HCT116 (cell line): ENCODE measurements at regions not wholly inside any gene's neighbourhood (a gene's known extent, or its start where the extent isn't known, plus 50 kb on each side); places are given as distances from the start of the nearest gene placed in this dataset.

Source experiments
- ATAC-seq: fragments of 200-7000 bp; cut with Tn5 transposase; 2 replicates; pipeline ENCODE4 v1.9.1; 2020; ENCODE audit warnings: mild to moderate bottlenecking, moderate library complexity
- BruUV-seq: library from RNA; stranded (reverse); fragments of 400-500 nt; replicated peaks from 2 replicates; lab custom pipeline; 2021; lab: Mats Ljungman, UMichigan
- CTCF ChIA-PET: fragments of 300-600 bp; sonication (Branson Sonifier 250); formaldehyde crosslinking; loops from one replicate; lab custom pipeline; 2021; ENCODE audit warnings: antibody characterized with exemption; lab: Charles Lee
- POLR2A ChIA-PET: fragments of 300-600, 350-600 bp; sonication (Branson Sonifier 250); formaldehyde crosslinking; loops from one replicate; lab custom pipeline; 2021; ENCODE audit warnings: antibody characterized with exemption; lab: Charles Lee
- RAD21 ChIA-PET, 2 experiments: fragments of 300-600 bp; sonication (Branson Sonifier 250); formaldehyde crosslinking; loops; one replicate each; lab custom pipeline; 2023; ENCODE audit warnings: low total read pairs in 2 of 2; ENCODE audit not compliant: uncharacterized antibody in 2 of 2, unreplicated experiment in 2 of 2, low non-redundant PET in 1 of 2; lab: Charles Lee
- DNase-seq: peaks from one replicate; pipeline ENCODE4 v3.0.0-alpha.2; 2010; ENCODE audit warnings: low read depth, low spot score
- H2AFZ ChIP-seq: fragments of 200-600 bp; shearing (Covaris generic), sonication (generic); 2 replicates; pipeline ENCODE4 v1.6.1; 2017; ENCODE audit warnings: low read depth, mixed run types, mixed read lengths, antibody characterized with exemption, low read length; ENCODE audit not compliant: poor library complexity, severe bottlenecking
- H3K27ac ChIP-seq: 2 replicates; pipeline ENCODE4 v1.5.1; 2012; ENCODE audit warnings: low read depth, low read length
- H3K27me3 ChIP-seq: fragments of 200-600 bp; sonication (generic); 2 replicates; pipeline ENCODE4 v1.6.1; 2016; ENCODE audit warnings: mixed run types, low read length, mixed read lengths; ENCODE audit not compliant: insufficient read depth
- H3K36me3 ChIP-seq, 2 experiments: fragments of 200-500 bp in 1 of 2; fragments of 200-600 bp in 1 of 2; sonication (Bioruptor generic) in 1 of 2; sonication (generic) in 1 of 2; 2 replicates each; pipeline versions ENCODE4 v1.5.1 to v1.6.1; 2014 to 2016; ENCODE audit warnings: low read length in 2 of 2, inconsistent platforms in 1 of 2, mixed read lengths in 1 of 2, mixed run types in 1 of 2; ENCODE audit not compliant: insufficient read depth in 2 of 2, control insufficient read depth in 1 of 2
- H3K4me1 ChIP-seq, 2 experiments: fragments of 200-600 bp in 1 of 2; sonication (generic) in 1 of 2; 2 replicates each; pipeline versions ENCODE4 v1.5.1 to v1.6.1; 2012 to 2017; ENCODE audit warnings: low read length in 2 of 2, inconsistent platforms in 1 of 2, mild to moderate bottlenecking in 1 of 2, mixed read lengths in 1 of 2, mixed run types in 1 of 2, moderate library complexity in 1 of 2; ENCODE audit not compliant: insufficient read depth in 2 of 2, control insufficient read depth in 1 of 2
- H3K4me2 ChIP-seq: fragments of 200-600 bp; sonication (generic); 2 replicates; pipeline ENCODE4 v1.6.1; 2017; ENCODE audit warnings: mixed run types, low read length, mixed read lengths
- H3K4me3 ChIP-seq, 2 experiments: fragments of 200-600 bp in 1 of 2; sonication (generic) in 1 of 2; replicated peaks in 1 of 2; 2 replicates each; pipeline ENCODE4 v1.5.1; 2011 to 2016; ENCODE audit warnings: low read length in 2 of 2, control low read depth in 1 of 2, low read depth in 1 of 2, mild to moderate bottlenecking in 1 of 2, mixed read lengths in 1 of 2, mixed run types in 1 of 2
- H3K79me2 ChIP-seq: fragments of 200-600 bp; sonication (generic); 2 replicates; pipeline ENCODE4 v1.6.1; 2017; ENCODE audit warnings: mild to moderate bottlenecking, mixed run types, low read length, moderate library complexity, mixed read lengths; ENCODE audit not compliant: insufficient read depth
- H3K9ac ChIP-seq: fragments of 200-600 bp; sonication (generic); 2 replicates; pipeline ENCODE4 v1.6.1; 2016; ENCODE audit warnings: low read length, mixed read lengths
- H3K9me2 ChIP-seq: fragments of 200-600 bp; sonication (generic), shearing (Covaris generic); 2 replicates; pipeline ENCODE4 v1.6.1; 2017; ENCODE audit warnings: mixed run types, mild to moderate bottlenecking, moderate library complexity; ENCODE audit not compliant: insufficient read depth
- H3K9me3 ChIP-seq, 2 experiments: fragments of 200-500 bp in 1 of 2; fragments of 200-600 bp in 1 of 2; sonication (Bioruptor generic) in 1 of 2; sonication (generic) in 1 of 2; 2 replicates each; pipeline ENCODE4 v1.6.1; 2014 to 2017; ENCODE audit warnings: low read length in 2 of 2, mixed read lengths in 2 of 2, inconsistent platforms in 1 of 2, low read depth in 1 of 2, mild to moderate bottlenecking in 1 of 2, mixed run types in 1 of 2, moderate library complexity in 1 of 2; ENCODE audit not compliant: control insufficient read depth in 1 of 2, insufficient read depth in 1 of 2
- H4K20me1 ChIP-seq: fragments of 200-600 bp; sonication (generic), shearing (Covaris generic); 2 replicates; pipeline ENCODE4 v1.6.1; 2017; ENCODE audit warnings: mixed run types, mild to moderate bottlenecking, moderate library complexity; ENCODE audit not compliant: insufficient read depth
- ATF3 ChIP-seq: IDR thresholded peaks from 2 replicates; pipeline ENCODE4 v1.6.1; 2012
- CTCF ChIP-seq, 3 experiments: fragments of 200-600 bp in 1 of 3; sonication (generic) in 1 of 3; IDR thresholded peaks in 2 of 3; conservative IDR thresholded peaks in 1 of 3; 2 replicates each; pipeline ENCODE4 v1.5.1; 2012 to 2017; ENCODE audit warnings: low read depth in 2 of 3, low read length in 2 of 3, antibody characterized with exemption in 1 of 3, borderline replicate concordance in 1 of 3, control low read depth in 1 of 3, mild to moderate bottlenecking in 1 of 3, mixed read lengths in 1 of 3, mixed run types in 1 of 3, moderate library complexity in 1 of 3; ENCODE audit not compliant: insufficient read depth in 1 of 3
- ELF1 ChIP-seq: IDR thresholded peaks from 2 replicates; pipeline ENCODE4 v1.6.1; 2012; ENCODE audit warnings: low read depth, borderline replicate concordance
- EZH2 ChIP-seq: fragments of 200-600 bp; sonication (generic); IDR thresholded peaks from 2 replicates; pipeline ENCODE4 v1.6.1; 2017; ENCODE audit warnings: antibody characterized with exemption, mixed run types
- EZH2phosphoT487 ChIP-seq: fragments of 200-600 bp; IDR thresholded peaks from 2 replicates; pipeline ENCODE4 v1.6.1; 2018; ENCODE audit warnings: antibody characterized with exemption, borderline replicate concordance
- FOSL1 ChIP-seq: IDR thresholded peaks from 2 replicates; pipeline ENCODE4 v1.6.1; 2012; ENCODE audit warnings: low read depth
- SIN3A ChIP-seq: IDR thresholded peaks from 2 replicates; pipeline ENCODE4 v1.6.1; 2012; ENCODE audit warnings: low read depth
- SP1 ChIP-seq: IDR thresholded peaks from 2 replicates; pipeline ENCODE4 v1.6.1; 2012; ENCODE audit warnings: low read depth
- TCF7L2 ChIP-seq: IDR thresholded peaks from 2 replicates; pipeline ENCODE4 v1.7.0; 2011; ENCODE audit warnings: borderline replicate concordance, inconsistent platforms; ENCODE audit not compliant: insufficient read depth, insufficient read length; ENCODE audit errors: extremely low read depth
- YY1 ChIP-seq: IDR thresholded peaks from 2 replicates; pipeline ENCODE4 v1.6.1; 2011; ENCODE audit warnings: low read length, low read depth, moderate library complexity, mild to moderate bottlenecking; ENCODE audit not compliant: insufficient replicate concordance; ENCODE audit errors: extremely low read depth
- intact Hi-C: fragments of 100-400 bp; cut with micrococcal nuclease; formaldehyde crosslinking; loops from 2 replicates; pipeline ENCODE4 v1.10.0; 2022

- ChIA-PET RAD21 (interaction anchor here in 1 of 2 experiments (0.6 kb wide), 1 partner anchor 202 kb away, joined by 3 read pairs; no protein-coding TSS in a partner anchor), POLR2A (no interaction called here), CTCF (no interaction called here)
- no peak overlapping the region for H3K27ac ChIP-seq
- H2AFZ ChIP-seq, result no peak overlapping the region
- H3K27me3 ChIP-seq, result no peaks in the 10 kb centered on the region
- H3K9ac ChIP-seq, result no peak overlapping the region
- no peaks in the 10 kb centered on the region for H3K9me3 ChIP-seq
- no peaks in the 10 kb centered on the region for H3K9me2 ChIP-seq
- no peaks in the 10 kb centered on the region for H3K36me3 ChIP-seq
- no peak overlapping the region for H3K4me2 ChIP-seq
- 0 out of 4 replicates have a peak, but pooled peaks cover 0 to 4% of the 10 kb centered on the region in 2 experiments for H3K4me1 ChIP-seq
- H3K4me3 ChIP-seq, result no peak overlapping the region
- ATAC-seq (no peak), DNase-seq (no peak)
- no peaks in the 10 kb centered on the region for H4K20me1 ChIP-seq
- intact Hi-C loops, result no loop called here
- H3K79me2 ChIP-seq, result no peaks in the 10 kb centered on the region
- BruUV-seq, result no TSS peak
- TF ChIP-seq CTCF (IDR thresholded peaks at IDR 0.05 in 2 of 3, conservative IDR thresholded peaks at IDR 0.05 in 1 of 3; ENCODE audit: borderline replicate concordance in 1 of 3, insufficient read depth in 1 of 3, low read depth in 2 of 3, low read length in 2 of 3), result no peak
- TF ChIP-seq SP1, result no peak
- TF ChIP-seq FOSL1, result no peak
- TF ChIP-seq EZH2, result no peak
- TF ChIP-seq TCF7L2, result no peak
- no peak for TF ChIP-seq YY1
- no peak for TF ChIP-seq SIN3A
- TF ChIP-seq EZH2phosphoT487, result no peak
- no peak for TF ChIP-seq ATF3
- no peak for TF ChIP-seq ELF1
Observed at GRCh38 chr21:38957575-38958322, 152.0 kb downstream of the ETS2 start.
